Neural cell (in vitro differentiated cells): ENCODE measurements at regions not wholly inside any gene's neighbourhood (a gene's known extent, or its start where the extent isn't known, plus 50 kb on each side); places are given as distances from the start of the nearest gene placed in this dataset.

Source experiments
- H2AFZ ChIP-seq: fragments of 200-600, 300-800 bp; sonication (generic), shearing (Covaris generic); 2 replicates; pipeline ENCODE4 v1.6.0; 2014; ENCODE audit warnings: low read depth, mild to moderate bottlenecking, antibody characterized with exemption, low read length, moderate library complexity
- H3F3A ChIP-seq: fragments of 200-600 bp; shearing (Covaris generic); 2 replicates; pipeline ENCODE4 v1.6.1; 2016; ENCODE audit warnings: mild to moderate bottlenecking, moderate library complexity, mixed read lengths, antibody characterized with exemption, low read length; ENCODE audit not compliant: insufficient read depth, poor library complexity, severe bottlenecking
- H3K27ac ChIP-seq: fragments of 200-600, 300-800 bp; sonication (generic), shearing (Covaris generic); 2 replicates; pipeline ENCODE4 v1.5.1; 2014; ENCODE audit warnings: mild to moderate bottlenecking, low read length, moderate library complexity
- H3K27me3 ChIP-seq: fragments of 300-800, 200-600 bp; sonication (generic), shearing (Covaris generic); 2 replicates; pipeline ENCODE4 v1.6.0; 2014; ENCODE audit warnings: mild to moderate bottlenecking, low read depth, low read length, moderate library complexity; ENCODE audit not compliant: insufficient read depth
- H3K36me3 ChIP-seq: fragments of 300-800, 200-600 bp; sonication (generic), shearing (Covaris generic); 2 replicates; pipeline ENCODE4 v1.5.1; 2014; ENCODE audit warnings: mild to moderate bottlenecking, antibody characterized with exemption, low read length, moderate library complexity; ENCODE audit not compliant: insufficient read depth
- H3K4me2 ChIP-seq: fragments of 300-800, 200-600 bp; sonication (generic), shearing (Covaris generic); 2 replicates; pipeline ENCODE4 v1.6.0; 2014; ENCODE audit warnings: mild to moderate bottlenecking, low read length
- H3K4me3 ChIP-seq: fragments of 300-800, 200-600 bp; sonication (generic), shearing (Covaris generic); 2 replicates; pipeline ENCODE4 v1.5.1; 2014; ENCODE audit warnings: mild to moderate bottlenecking, low read length, moderate library complexity
- H3K79me2 ChIP-seq: fragments of 200-600 bp; shearing (Covaris generic); replicated peaks from 2 replicates; pipeline ENCODE4 v1.6.0; 2014; ENCODE audit warnings: mild to moderate bottlenecking, low read length, moderate library complexity; ENCODE audit not compliant: insufficient read depth
- H3K9ac ChIP-seq: fragments of 300-800, 200-600 bp; sonication (generic), shearing (Covaris generic); 2 replicates; pipeline ENCODE4 v1.6.1; 2016; ENCODE audit warnings: mild to moderate bottlenecking, low read length, mixed read lengths
- H3K9me2 ChIP-seq: fragments of 200-600 bp; shearing (Covaris generic); 2 replicates; pipeline ENCODE4 v1.6.1; 2016; ENCODE audit warnings: mild to moderate bottlenecking, low read length, mixed read lengths; ENCODE audit not compliant: insufficient read depth
- H3K9me3 ChIP-seq: fragments of 200-600, 300-800 bp; sonication (generic), shearing (Covaris generic); 2 replicates; pipeline ENCODE4 v1.6.1; 2016; ENCODE audit warnings: mild to moderate bottlenecking, mixed run types, low read length, moderate library complexity, mixed read lengths
- H4K20me1 ChIP-seq: fragments of 200-600 bp; shearing (Covaris generic); 2 replicates; pipeline ENCODE4 v1.6.1; 2016; ENCODE audit warnings: mild to moderate bottlenecking, mixed run types; ENCODE audit not compliant: insufficient read depth
- EP300 ChIP-seq: fragments of 450-650 bp; conservative IDR thresholded peaks from 2 replicates; pipeline ENCODE4 v1.6.1; 2014; ENCODE audit warnings: antibody characterized with exemption, mild to moderate bottlenecking, moderate library complexity; ENCODE audit not compliant: poor library complexity, severe bottlenecking
- EZH2 ChIP-seq: fragments of 200-600, 300-800 bp; shearing (Covaris generic), sonication (generic); IDR thresholded peaks from 2 replicates; pipeline ENCODE4 v1.6.1; 2014; ENCODE audit warnings: antibody characterized with exemption, low read length, borderline replicate concordance, mild to moderate bottlenecking; ENCODE audit not compliant: insufficient read depth, poor library complexity, severe bottlenecking
- MXI1 ChIP-seq: fragments of 450-650 bp; conservative IDR thresholded peaks from 2 replicates; pipeline ENCODE4 v1.6.1; 2014; ENCODE audit warnings: antibody characterized with exemption, mild to moderate bottlenecking; ENCODE audit not compliant: poor library complexity, severe bottlenecking
- POLR2AphosphoS5 ChIP-seq: IDR thresholded peaks from 2 replicates; pipeline ENCODE4 v1.6.1; 2012
- RAD21 ChIP-seq: fragments of 450-650 bp; conservative IDR thresholded peaks from 2 replicates; pipeline ENCODE4 v1.6.1; 2014; ENCODE audit warnings: antibody characterized with exemption, mild to moderate bottlenecking, moderate library complexity
- SMC3 ChIP-seq: fragments of 450-650 bp; conservative IDR thresholded peaks from 2 replicates; pipeline ENCODE4 v1.6.1; 2014; ENCODE audit warnings: antibody characterized with exemption, mild to moderate bottlenecking, moderate library complexity; ENCODE audit not compliant: poor library complexity
- TAF1 ChIP-seq: IDR thresholded peaks from 2 replicates; pipeline ENCODE4 v1.6.1; 2012; ENCODE audit warnings: low read depth
- TF ChIP-seq, protein P1 (sequence below): IDR thresholded peaks from 2 replicates; pipeline ENCODE4 v1.6.1; 2012; ENCODE audit warnings: borderline replicate concordance
- TF ChIP-seq, protein P2 (sequence below): fragments of 450-650 bp; IDR thresholded peaks from 2 replicates; pipeline ENCODE4 v1.5.1; 2014; ENCODE audit warnings: antibody characterized with exemption, mild to moderate bottlenecking, moderate library complexity; ENCODE audit not compliant: poor library complexity, severe bottlenecking

DNA sequence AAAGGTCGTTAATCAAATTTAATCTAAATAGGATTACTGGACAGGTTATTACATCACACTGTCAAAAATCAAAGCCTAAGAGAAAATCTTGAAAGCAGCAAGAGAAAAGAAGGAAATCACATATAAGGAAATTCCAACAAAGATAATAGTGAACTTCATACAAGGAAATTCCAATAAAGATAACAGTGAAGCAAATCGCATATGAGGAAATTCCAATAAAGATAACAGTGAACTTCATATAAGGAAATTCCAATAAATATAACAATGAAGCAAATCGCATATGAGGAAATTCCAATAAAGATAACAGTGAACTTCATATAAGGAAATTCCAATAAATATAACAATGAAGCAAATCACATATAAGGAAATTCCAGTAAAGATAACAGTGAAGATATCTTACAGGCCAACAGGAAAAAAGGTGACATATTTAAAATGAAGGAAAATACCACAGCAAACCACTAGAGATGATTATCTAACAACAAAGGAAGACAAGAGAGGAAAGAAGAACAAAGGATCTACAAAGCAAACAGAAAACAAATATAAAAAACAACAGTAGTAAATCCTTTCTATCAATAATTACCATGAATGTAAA, 787.7 kb downstream of the CCDC85A start:
- Histone ChIP-seq H3K4me3 (no peak overlapping the region), H2AFZ (no peak overlapping the region), H3K4me2 (no peak overlapping the region), H4K20me1 (no peaks in the 10 kb centered on the region), H3K27me3 (no peaks in the 10 kb centered on the region), H3K79me2 (no peaks in the 10 kb centered on the region), H3K36me3 (no peaks in the 10 kb centered on the region), H3K9me2 (no peaks in the 10 kb centered on the region), H3K9me3 (no peaks in the 10 kb centered on the region), H3K27ac (no peak overlapping the region), H3K9ac (no peak overlapping the region), H3F3A (no peaks in the 10 kb centered on the region)
- TF ChIP-seq, protein P1, sequence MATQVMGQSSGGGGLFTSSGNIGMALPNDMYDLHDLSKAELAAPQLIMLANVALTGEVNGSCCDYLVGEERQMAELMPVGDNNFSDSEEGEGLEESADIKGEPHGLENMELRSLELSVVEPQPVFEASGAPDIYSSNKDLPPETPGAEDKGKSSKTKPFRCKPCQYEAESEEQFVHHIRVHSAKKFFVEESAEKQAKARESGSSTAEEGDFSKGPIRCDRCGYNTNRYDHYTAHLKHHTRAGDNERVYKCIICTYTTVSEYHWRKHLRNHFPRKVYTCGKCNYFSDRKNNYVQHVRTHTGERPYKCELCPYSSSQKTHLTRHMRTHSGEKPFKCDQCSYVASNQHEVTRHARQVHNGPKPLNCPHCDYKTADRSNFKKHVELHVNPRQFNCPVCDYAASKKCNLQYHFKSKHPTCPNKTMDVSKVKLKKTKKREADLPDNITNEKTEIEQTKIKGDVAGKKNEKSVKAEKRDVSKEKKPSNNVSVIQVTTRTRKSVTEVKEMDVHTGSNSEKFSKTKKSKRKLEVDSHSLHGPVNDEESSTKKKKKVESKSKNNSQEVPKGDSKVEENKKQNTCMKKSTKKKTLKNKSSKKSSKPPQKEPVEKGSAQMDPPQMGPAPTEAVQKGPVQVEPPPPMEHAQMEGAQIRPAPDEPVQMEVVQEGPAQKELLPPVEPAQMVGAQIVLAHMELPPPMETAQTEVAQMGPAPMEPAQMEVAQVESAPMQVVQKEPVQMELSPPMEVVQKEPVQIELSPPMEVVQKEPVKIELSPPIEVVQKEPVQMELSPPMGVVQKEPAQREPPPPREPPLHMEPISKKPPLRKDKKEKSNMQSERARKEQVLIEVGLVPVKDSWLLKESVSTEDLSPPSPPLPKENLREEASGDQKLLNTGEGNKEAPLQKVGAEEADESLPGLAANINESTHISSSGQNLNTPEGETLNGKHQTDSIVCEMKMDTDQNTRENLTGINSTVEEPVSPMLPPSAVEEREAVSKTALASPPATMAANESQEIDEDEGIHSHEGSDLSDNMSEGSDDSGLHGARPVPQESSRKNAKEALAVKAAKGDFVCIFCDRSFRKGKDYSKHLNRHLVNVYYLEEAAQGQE, result no peak
- TF ChIP-seq POLR2AphosphoS5 (no peak), MXI1 (no peak), RAD21 (no peak), SMC3 (no peak), EZH2 (no peak), TAF1 (no peak), EP300 (no peak)
- TF ChIP-seq, protein P2, sequence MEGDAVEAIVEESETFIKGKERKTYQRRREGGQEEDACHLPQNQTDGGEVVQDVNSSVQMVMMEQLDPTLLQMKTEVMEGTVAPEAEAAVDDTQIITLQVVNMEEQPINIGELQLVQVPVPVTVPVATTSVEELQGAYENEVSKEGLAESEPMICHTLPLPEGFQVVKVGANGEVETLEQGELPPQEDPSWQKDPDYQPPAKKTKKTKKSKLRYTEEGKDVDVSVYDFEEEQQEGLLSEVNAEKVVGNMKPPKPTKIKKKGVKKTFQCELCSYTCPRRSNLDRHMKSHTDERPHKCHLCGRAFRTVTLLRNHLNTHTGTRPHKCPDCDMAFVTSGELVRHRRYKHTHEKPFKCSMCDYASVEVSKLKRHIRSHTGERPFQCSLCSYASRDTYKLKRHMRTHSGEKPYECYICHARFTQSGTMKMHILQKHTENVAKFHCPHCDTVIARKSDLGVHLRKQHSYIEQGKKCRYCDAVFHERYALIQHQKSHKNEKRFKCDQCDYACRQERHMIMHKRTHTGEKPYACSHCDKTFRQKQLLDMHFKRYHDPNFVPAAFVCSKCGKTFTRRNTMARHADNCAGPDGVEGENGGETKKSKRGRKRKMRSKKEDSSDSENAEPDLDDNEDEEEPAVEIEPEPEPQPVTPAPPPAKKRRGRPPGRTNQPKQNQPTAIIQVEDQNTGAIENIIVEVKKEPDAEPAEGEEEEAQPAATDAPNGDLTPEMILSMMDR, result no peak

DNA sequence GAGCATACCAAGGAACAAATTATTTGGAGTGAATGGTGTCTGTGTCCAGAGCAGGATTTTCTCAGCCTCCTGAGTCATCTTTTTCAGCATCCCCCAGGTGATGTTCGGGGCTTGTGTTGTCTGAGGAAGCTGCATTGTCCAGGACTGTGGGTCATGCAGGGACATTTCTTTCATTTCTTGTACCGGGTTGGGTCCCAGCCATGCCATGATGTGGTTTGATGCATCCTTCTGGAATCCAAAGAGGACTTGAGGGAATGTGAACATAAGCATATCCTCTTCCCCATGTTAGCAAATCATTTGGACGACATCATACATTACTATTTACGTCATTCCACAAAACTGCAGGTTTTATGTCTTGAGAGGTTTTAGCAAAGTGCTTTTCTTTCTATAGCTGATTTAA, 797.8 kb downstream of the CCDC85A start:
- Histone ChIP-seq H3K9me3 (no peaks in the 10 kb centered on the region), H3F3A (no peaks in the 10 kb centered on the region), H3K9ac (no peak overlapping the region), H4K20me1 (no peaks in the 10 kb centered on the region), H3K27me3 (no peaks in the 10 kb centered on the region), H2AFZ (no peak overlapping the region), H3K36me3 (no peaks in the 10 kb centered on the region), H3K9me2 (no peaks in the 10 kb centered on the region), H3K4me2 (no peak overlapping the region), H3K4me3 (no peak overlapping the region), H3K79me2 (no peaks in the 10 kb centered on the region), H3K27ac (no peak overlapping the region)
- TF ChIP-seq MXI1 (no peak), EZH2 (no peak)
